ENCODE measurements at regions not wholly inside any gene's neighbourhood (a gene's known extent, or its start where the extent isn't known, plus 50 kb on each side); places are given as distances from the start of the nearest gene placed in this dataset.

- no peak for TF ChIP-seq CTCF (IDR thresholded peaks at IDR 0.05)
- no peak for TF ChIP-seq POLR2A (IDR thresholded peaks at IDR 0.05)
Measured at GRCh38 chr1:234977875-234978396, 150.7 kb downstream of the TOMM20 start.
